ENCODE measurements at regions not wholly inside any gene's neighbourhood (a gene's known extent, or its start where the extent isn't known, plus 50 kb on each side); places are given as distances from the start of the nearest gene placed in this dataset.

GRCh38 chr14:95442016-95442632 is 74.3 kb downstream of the SYNE3 start:
- H3K36me3 ChIP-seq (ENCODE audit: insufficient read depth), result no peaks in the 10 kb centered on the region
- no peak overlapping the region for H2AFZ ChIP-seq (ENCODE audit: low read depth)
- H3K4me3 ChIP-seq (IDR thresholded peaks at IDR 0.05; ENCODE audit: insufficient read depth, low read depth, low read length), result no peak overlapping the region
- no peaks in the 10 kb centered on the region for H3K79me2 ChIP-seq (ENCODE audit: insufficient read depth, low read depth)
- no peaks in the 10 kb centered on the region for H4K20me1 ChIP-seq (ENCODE audit: insufficient read depth)
- no peak for TF ChIP-seq CTCF (conservative IDR thresholded peaks at IDR 0.05; ENCODE audit: low read depth, low read length)
- H3K27ac ChIP-seq, result no peak overlapping the region
- no peak overlapping the region for H3K9ac ChIP-seq
- H3K27me3 ChIP-seq (ENCODE audit: insufficient read depth, low read depth), result no peaks in the 10 kb centered on the region
- no peaks in the 10 kb centered on the region for H3K4me1 ChIP-seq (ENCODE audit: low read depth, poor library complexity, severe bottlenecking)
- no peak overlapping the region for H3K4me2 ChIP-seq

- no peak overlapping the region for H3K4me3 ChIP-seq (IDR thresholded peaks at IDR 0.05; ENCODE audit: insufficient read depth, low read depth, low read length)
- H3K27ac ChIP-seq, result no peak overlapping the region
- no peaks in the 10 kb centered on the region for H3K27me3 ChIP-seq (ENCODE audit: insufficient read depth, low read depth)
- no peaks in the 10 kb centered on the region for H4K20me1 ChIP-seq (ENCODE audit: insufficient read depth)
- no peaks in the 10 kb centered on the region for H3K79me2 ChIP-seq (ENCODE audit: insufficient read depth, low read depth)
- H3K9ac ChIP-seq, result no peak overlapping the region
- no peaks in the 10 kb centered on the region for H3K4me1 ChIP-seq (ENCODE audit: low read depth, poor library complexity, severe bottlenecking)
- H3K4me2 ChIP-seq, result no peak overlapping the region
- H2AFZ ChIP-seq (ENCODE audit: low read depth), result no peak overlapping the region
- no peaks in the 10 kb centered on the region for H3K36me3 ChIP-seq (ENCODE audit: insufficient read depth)
- no peak for TF ChIP-seq CTCF (conservative IDR thresholded peaks at IDR 0.05; ENCODE audit: low read depth, low read length)
Measured at GRCh38 chr14:95440951-95441350, 75.5 kb downstream of the SYNE3 start.

GRCh38 chr14:95440496-95440895 is 76.0 kb downstream of the SYNE3 start:
- Histone ChIP-seq H4K20me1 (ENCODE audit: insufficient read depth) (no peaks in the 10 kb centered on the region), H2AFZ (ENCODE audit: low read depth) (no peak overlapping the region), H3K27me3 (ENCODE audit: insufficient read depth, low read depth) (no peaks in the 10 kb centered on the region), H3K4me2 (no peak overlapping the region), H3K4me3 (IDR thresholded peaks at IDR 0.05; ENCODE audit: insufficient read depth, low read depth, low read length) (no peak overlapping the region), H3K36me3 (ENCODE audit: insufficient read depth) (no peaks in the 10 kb centered on the region), H3K9ac (no peak overlapping the region), H3K4me1 (ENCODE audit: low read depth, poor library complexity, severe bottlenecking) (no peaks in the 10 kb centered on the region), H3K27ac (no peak overlapping the region), H3K79me2 (ENCODE audit: insufficient read depth, low read depth) (no peaks in the 10 kb centered on the region)
- no peak for TF ChIP-seq CTCF (conservative IDR thresholded peaks at IDR 0.05; ENCODE audit: low read depth, low read length)

GRCh38 chr14:95439881-95440280 is 76.6 kb downstream of the SYNE3 start:
- H2AFZ ChIP-seq (ENCODE audit: low read depth), result no peak overlapping the region
- H3K4me3 ChIP-seq (IDR thresholded peaks at IDR 0.05; ENCODE audit: insufficient read depth, low read depth, low read length), result no peak overlapping the region
- H4K20me1 ChIP-seq (ENCODE audit: insufficient read depth), result no peaks in the 10 kb centered on the region
- H3K27me3 ChIP-seq (ENCODE audit: insufficient read depth, low read depth), result no peaks in the 10 kb centered on the region
- H3K9ac ChIP-seq, result no peak overlapping the region
- no peaks in the 10 kb centered on the region for H3K4me1 ChIP-seq (ENCODE audit: low read depth, poor library complexity, severe bottlenecking)
- H3K27ac ChIP-seq, result no peak overlapping the region
- H3K36me3 ChIP-seq (ENCODE audit: insufficient read depth), result no peaks in the 10 kb centered on the region
- H3K79me2 ChIP-seq (ENCODE audit: insufficient read depth, low read depth), result no peaks in the 10 kb centered on the region
- no peak overlapping the region for H3K4me2 ChIP-seq
- TF ChIP-seq CTCF (conservative IDR thresholded peaks at IDR 0.05; ENCODE audit: low read depth, low read length), result no peak
